LNCAP (cell line): ENCODE measurements at regions not wholly inside any gene's neighbourhood (a gene's known extent, or its start where the extent isn't known, plus 50 kb on each side); places are given as distances from the start of the nearest gene placed in this dataset.

ENCODE experiments used
- CTCF ChIP-seq: fragments of 450-650 bp; IDR thresholded peaks from 2 replicates; pipeline ENCODE4 v1.5.1; 2017; ENCODE audit warnings: mild to moderate bottlenecking

- TF ChIP-seq CTCF = no peak
Measured at GRCh38 chr10:76649723-76650127, 987.9 kb downstream of the KCNMA1 start.

- TF ChIP-seq CTCF = no peak
Measured at GRCh38 chr10:76649254-76649653, 988.4 kb downstream of the KCNMA1 start.

GRCh38 chr10:76647301-76647700, 990.3 kb downstream of the KCNMA1 start:
- no peak for TF ChIP-seq CTCF

GRCh38 chr10:76645341-76645740, 992.3 kb downstream of the KCNMA1 start:
- TF ChIP-seq CTCF = no peak

GRCh38 chr10:76644476-76644875, 993.1 kb downstream of the KCNMA1 start:
- TF ChIP-seq CTCF = no peak

- TF ChIP-seq CTCF = no peak
Measured at GRCh38 chr10:76643511-76643911, 994.1 kb downstream of the KCNMA1 start.

GRCh38 chr10:76642358-76642757, 995.2 kb downstream of the KCNMA1 start:
- no peak for TF ChIP-seq CTCF

- TF ChIP-seq CTCF = no peak
Measured at GRCh38 chr10:76641215-76641614, 996.4 kb downstream of the KCNMA1 start.
